ENCODE measurements at regions not wholly inside any gene's neighbourhood (a gene's known extent, or its start where the extent isn't known, plus 50 kb on each side); places are given as distances from the start of the nearest gene placed in this dataset.

DNA sequence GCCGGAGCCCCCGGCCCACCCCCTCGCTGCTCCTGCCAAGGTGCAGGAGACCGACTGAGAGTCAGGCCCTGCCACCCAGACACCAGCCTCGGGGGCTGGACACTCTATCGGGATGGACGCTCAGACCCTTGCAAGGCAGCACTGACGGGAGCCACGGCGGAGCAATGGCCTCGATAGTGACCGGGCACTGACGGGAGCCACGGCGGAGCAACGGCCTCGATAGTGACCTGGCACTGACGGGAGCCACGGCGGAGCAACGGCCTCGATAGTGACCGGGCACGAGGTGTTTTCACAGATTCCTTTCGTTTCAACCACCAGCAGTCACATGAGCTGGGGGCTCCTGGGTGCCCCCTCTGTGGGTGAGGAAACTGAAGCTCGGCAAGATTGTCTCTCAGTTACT is 123.6 kb upstream of the PPP1R26 start:
- TF ChIP-seq EZH2phosphoT487 (IDR thresholded peaks at IDR 0.05; ENCODE audit: borderline replicate concordance): no peak
- TF ChIP-seq CTCF (conservative IDR thresholded peaks at IDR 0.05; ENCODE audit: low read length): no peak
- Histone ChIP-seq H3K4me1 (ENCODE audit: insufficient read depth, low read length, poor library complexity, severe bottlenecking) (no peaks in the 10 kb centered on the region), H3K9ac (ENCODE audit: low read depth, low read length, poor library complexity, severe bottlenecking) (no peak overlapping the region), H3K36me3 (ENCODE audit: insufficient read depth, low read length) (no peaks in the 10 kb centered on the region), H3K4me2 (ENCODE audit: low read depth, low read length, poor library complexity, severe bottlenecking) (no peak overlapping the region), H4K20me1 (ENCODE audit: insufficient read depth, low read length, poor library complexity, severe bottlenecking) (no peaks in the 10 kb centered on the region), H3K4me3 (ENCODE audit: low read length, poor library complexity, severe bottlenecking) (no peak overlapping the region), H3K9me3 (ENCODE audit: insufficient read depth, low read depth, low read length) (peaks cover 3% of the 10 kb centered on the region; the same call in 1 of the 2 replicates), H3K79me2 (ENCODE audit: insufficient read depth, low read length) (no peaks in the 10 kb centered on the region), H3K9me2 (replicated peaks; ENCODE audit: low read depth, low read length) (no peaks in the 10 kb centered on the region), H3K27me3 (ENCODE audit: insufficient read depth, low read length, poor library complexity, severe bottlenecking) (no peaks in the 10 kb centered on the region), H2AFZ (ENCODE audit: low read length) (no peak overlapping the region), H3F3A (ENCODE audit: low read depth) (no peaks in the 10 kb centered on the region)

- no peaks in the 10 kb centered on the region for H3K4me1 ChIP-seq (ENCODE audit: insufficient read depth, low read length, poor library complexity, severe bottlenecking)
- no peaks in the 10 kb centered on the region for H3K9me2 ChIP-seq (replicated peaks; ENCODE audit: low read depth, low read length)
Measured at GRCh38 chr9:135356796-135357195, 122.8 kb upstream of the PPP1R26 start.

DNA sequence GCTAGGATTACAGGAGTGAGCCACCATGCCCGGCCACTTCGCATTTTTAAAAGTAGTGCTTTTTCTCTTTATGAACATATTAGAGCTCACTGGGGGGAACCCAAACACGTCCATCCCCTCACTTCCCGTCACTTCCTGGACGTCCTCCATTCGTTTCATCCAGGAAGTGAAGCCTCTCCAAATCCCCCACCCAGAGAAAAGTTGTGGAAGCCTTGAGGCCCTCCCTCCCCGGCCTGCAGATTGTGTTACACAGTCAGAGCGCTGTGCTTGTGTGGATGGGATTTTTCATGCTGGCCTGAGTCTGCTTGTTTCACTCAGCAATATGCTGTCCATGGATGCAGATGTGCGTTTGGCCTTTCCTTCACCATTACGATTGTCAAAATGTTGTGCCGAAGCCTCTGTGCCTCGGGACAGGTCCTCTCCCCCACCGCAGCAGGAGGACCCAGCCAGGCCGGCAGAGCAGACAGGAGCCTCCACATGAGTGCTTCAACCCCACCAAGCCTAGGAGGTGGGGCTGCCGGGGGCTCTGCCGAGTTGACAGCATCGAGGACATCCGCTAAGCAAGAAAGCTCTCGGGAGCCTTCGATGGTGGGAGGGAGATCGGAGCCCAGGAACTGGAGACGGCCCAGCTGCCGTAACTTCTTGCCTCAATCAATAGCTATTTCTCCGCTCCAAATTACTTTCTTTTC is 121.6 kb upstream of the PPP1R26 start:
- TF ChIP-seq CTCF (conservative IDR thresholded peaks at IDR 0.05; ENCODE audit: low read length) (no peak), EZH2phosphoT487 (IDR thresholded peaks at IDR 0.05; ENCODE audit: borderline replicate concordance) (no peak)
- Histone ChIP-seq H3K9me2 (replicated peaks; ENCODE audit: low read depth, low read length) (no peaks in the 10 kb centered on the region), H3K9me3 (ENCODE audit: insufficient read depth, low read depth, low read length) (peaks cover 4% of the 10 kb centered on the region; the same call in 1 of the 2 replicates), H3K4me3 (ENCODE audit: low read length, poor library complexity, severe bottlenecking) (no peak overlapping the region), H3K4me2 (ENCODE audit: low read depth, low read length, poor library complexity, severe bottlenecking) (no peak overlapping the region), H3K36me3 (ENCODE audit: insufficient read depth, low read length) (no peaks in the 10 kb centered on the region), H3K4me1 (ENCODE audit: insufficient read depth, low read length, poor library complexity, severe bottlenecking) (no peaks in the 10 kb centered on the region), H4K20me1 (ENCODE audit: insufficient read depth, low read length, poor library complexity, severe bottlenecking) (no peaks in the 10 kb centered on the region), H3K27me3 (ENCODE audit: insufficient read depth, low read length, poor library complexity, severe bottlenecking) (no peaks in the 10 kb centered on the region), H3K79me2 (ENCODE audit: insufficient read depth, low read length) (no peaks in the 10 kb centered on the region), H3F3A (ENCODE audit: low read depth) (no peaks in the 10 kb centered on the region), H3K9ac (ENCODE audit: low read depth, low read length, poor library complexity, severe bottlenecking) (no peak overlapping the region), H2AFZ (ENCODE audit: low read length) (no peak overlapping the region)

More at GRCh38 chr9:135356796-135357195, 122.8 kb upstream of the PPP1R26 start:
- no peaks in the 10 kb centered on the region for H3K36me3 ChIP-seq (ENCODE audit: insufficient read depth, low read length)
- no peak overlapping the region for H3K4me2 ChIP-seq (ENCODE audit: low read depth, low read length, poor library complexity, severe bottlenecking)
- H4K20me1 ChIP-seq (ENCODE audit: insufficient read depth, low read length, poor library complexity, severe bottlenecking): no peaks in the 10 kb centered on the region
- H3K4me3 ChIP-seq (ENCODE audit: low read length, poor library complexity, severe bottlenecking): no peak overlapping the region
- TF ChIP-seq CTCF (conservative IDR thresholded peaks at IDR 0.05; ENCODE audit: low read length) (no peak), EZH2phosphoT487 (IDR thresholded peaks at IDR 0.05; ENCODE audit: borderline replicate concordance) (no peak)
- no peaks in the 10 kb centered on the region for H3F3A ChIP-seq (ENCODE audit: low read depth)
- H3K9ac ChIP-seq (ENCODE audit: low read depth, low read length, poor library complexity, severe bottlenecking): no peak overlapping the region
- H3K27me3 ChIP-seq (ENCODE audit: insufficient read depth, low read length, poor library complexity, severe bottlenecking): no peaks in the 10 kb centered on the region
- H2AFZ ChIP-seq (ENCODE audit: low read length): no peak overlapping the region
- H3K79me2 ChIP-seq (ENCODE audit: insufficient read depth, low read length): no peaks in the 10 kb centered on the region
- H3K9me3 ChIP-seq (ENCODE audit: insufficient read depth, low read depth, low read length): peaks cover 4% of the 10 kb centered on the region; the same call in 1 of the 2 replicates

Measured in Loucy (cell line).